Kidney (tissue), 13 donors: ENCODE measurements at regions not wholly inside any gene's neighbourhood (a gene's known extent, or its start where the extent isn't known, plus 50 kb on each side); places are given as distances from the start of the nearest gene placed in this dataset.
A peak's percentile ranks its signal among the peaks of the same experiment; 100 is the strongest.

ENCODE experiments used
- DNase-seq, 5 donors: peaks; one replicate each; pipeline ENCODE4 v3.0.0-alpha.2; 2013 to 2020
- FAIRE-seq: peaks from 2 replicates; lab custom pipeline; 2012; peaks lifted over from hg19 to GRCh38; lab: Jason Lieb, UNC
- H3K27ac ChIP-seq, 2 donors: one replicate each; pipeline ENCODE4 v1.7.0; 2013; ENCODE audit warnings: low read depth in 2 of 2, low read length in 2 of 2, inconsistent platforms in 1 of 2
- H3K27me3 ChIP-seq: one replicate; pipeline ENCODE4 v1.7.1; 2013; ENCODE audit warnings: low read length, inconsistent platforms; ENCODE audit not compliant: control insufficient read depth, insufficient read depth
- H3K36me3 ChIP-seq, 3 donors: one replicate each; pipeline versions ENCODE4 v1.7.0 to v1.7.1; 2013; ENCODE audit warnings: low read length in 3 of 3, control low read depth in 1 of 3, inconsistent platforms in 1 of 3; ENCODE audit not compliant: insufficient read depth in 3 of 3, control insufficient read depth in 2 of 3
- H3K4me1 ChIP-seq, 3 donors: one replicate each; pipeline versions ENCODE4 v1.7.0 to v1.7.1; 2013; ENCODE audit warnings: low read length in 3 of 3, inconsistent platforms in 1 of 3, low read depth in 1 of 3; ENCODE audit not compliant: control insufficient read depth in 2 of 3, insufficient read depth in 2 of 3
- H3K4me3 ChIP-seq, 3 donors: one replicate each; pipeline versions ENCODE4 v1.7.0 to v1.8.1; 2013; ENCODE audit warnings: low read length in 3 of 3, control low read depth in 1 of 3, inconsistent platforms in 1 of 3
- H3K9ac ChIP-seq, 3 donors: one replicate each; pipeline versions ENCODE4 v1.7.0 to v1.7.1; 2013; ENCODE audit warnings: low read length in 3 of 3, control low read depth in 1 of 3, inconsistent platforms in 1 of 3
- H3K9me3 ChIP-seq, 3 donors: one replicate each; pipeline versions ENCODE4 v1.7.0 to v1.7.1; 2013; ENCODE audit warnings: low read length in 3 of 3, control low read depth in 1 of 3, inconsistent platforms in 1 of 3; ENCODE audit not compliant: control insufficient read depth in 2 of 3, insufficient read depth in 1 of 3
- CTCF ChIP-seq: IDR thresholded peaks from 3 replicates; pipeline ENCODE4 v1.5.1; 2012; ENCODE audit warnings: mild to moderate bottlenecking, moderate library complexity, borderline replicate concordance; ENCODE audit not compliant: insufficient read depth; ENCODE audit errors: extremely low read depth
- intact Hi-C: fragments of 100-400 bp; cut with DNase I; formaldehyde crosslinking; loops from one replicate; pipeline ENCODE4 v1.11.1; 2022
- donor health status: control.
- donor health status: control.
- donor health status: control.
- donor health status: control.
- donor health status: control.
- donor health status: DM: yes; HTN: yes; CAD: no.
- donor health status: Normal renal cell carcinoma (clear cell type).

GRCh38 chr13:84609716-84610115, 727.4 kb upstream of the SLITRK1 start:
- FAIRE-seq: no peak
- intact Hi-C loops: no loop called here
- no peaks in the 10 kb centered on the region for H3K36me3 ChIP-seq

GRCh38 chr13:84607261-84608013, 725.2 kb upstream of the SLITRK1 start:
- H3K9me3 ChIP-seq: peaks cover 0 to 1% (median 0%) of the 10 kb centered on the region in 3 donors
- TF ChIP-seq CTCF: no peak
- no peak overlapping the region for H3K4me3 ChIP-seq
- intact Hi-C loops: no loop called here
- no peak overlapping the region for H3K27ac ChIP-seq
- H3K36me3 ChIP-seq: no peaks in the 10 kb centered on the region
- FAIRE-seq (no peak), DNase-seq (peak in 2 of 5 donors; percentile 27 to 29)
- no peaks in the 10 kb centered on the region for H3K4me1 ChIP-seq
- no peak overlapping the region for H3K9ac ChIP-seq
- no peaks in the 10 kb centered on the region for H3K27me3 ChIP-seq

More at GRCh38 chr13:84609716-84610115, 727.4 kb upstream of the SLITRK1 start:
- H3K4me3 ChIP-seq: no peak overlapping the region
- H3K27me3 ChIP-seq: no peaks in the 10 kb centered on the region
- TF ChIP-seq CTCF: no peak
- no peak overlapping the region for H3K27ac ChIP-seq
- no peaks in the 10 kb centered on the region for H3K4me1 ChIP-seq
- H3K9me3 ChIP-seq: no peaks in the 10 kb centered on the region
- H3K9ac ChIP-seq: no peak overlapping the region
- DNase-seq: no peak

GRCh38 chr13:84606616-84607015, 724.3 kb upstream of the SLITRK1 start:
- DNase-seq (no peak), FAIRE-seq (no peak)
- no peak overlapping the region for H3K27ac ChIP-seq
- H3K4me1 ChIP-seq: no peaks in the 10 kb centered on the region
- H3K36me3 ChIP-seq: no peaks in the 10 kb centered on the region
- peaks cover 0 to 2% (median 0%) of the 10 kb centered on the region in 3 donors for H3K9me3 ChIP-seq
- no peak for TF ChIP-seq CTCF
- intact Hi-C loops: no loop called here
- no peaks in the 10 kb centered on the region for H3K27me3 ChIP-seq
- H3K9ac ChIP-seq: no peak overlapping the region
- no peak overlapping the region for H3K4me3 ChIP-seq

- no peak overlapping the region for H3K9ac ChIP-seq
- no peak overlapping the region for H3K27ac ChIP-seq
- FAIRE-seq: no peak
- peak in 1 of 5 donors; percentile 40 for DNase-seq
- H3K27me3 ChIP-seq: no peaks in the 10 kb centered on the region
- TF ChIP-seq CTCF: no peak
- H3K9me3 ChIP-seq: peaks cover 0 to 2% (median 0%) of the 10 kb centered on the region in 3 donors
- no peak overlapping the region for H3K4me3 ChIP-seq
- no peaks in the 10 kb centered on the region for H3K4me1 ChIP-seq
- H3K36me3 ChIP-seq: no peaks in the 10 kb centered on the region
- intact Hi-C loops: no loop called here
Observed at GRCh38 chr13:84605927-84606326, 723.7 kb upstream of the SLITRK1 start.
